ENCODE measurements at regions not wholly inside any gene's neighbourhood (a gene's known extent, or its start where the extent isn't known, plus 50 kb on each side); places are given as distances from the start of the nearest gene placed in this dataset.

DNA sequence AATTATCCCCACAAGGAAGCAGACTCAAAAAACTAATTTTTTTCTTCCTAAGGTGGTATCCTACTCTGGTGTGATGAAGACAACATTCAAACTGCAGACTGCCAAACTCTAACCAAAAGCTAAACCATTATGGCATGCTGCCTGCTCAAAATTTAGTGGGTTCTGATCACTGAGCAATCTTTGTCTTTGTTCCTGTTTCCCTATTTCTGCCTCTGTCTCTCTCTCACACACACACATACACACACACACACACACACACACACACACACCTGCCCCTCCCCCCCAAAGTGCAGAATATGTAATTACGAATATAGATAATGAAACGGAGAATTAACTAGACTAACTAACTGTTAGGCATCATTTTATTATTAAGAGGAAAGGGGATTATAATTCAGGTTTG, 1278.6 kb downstream of the PCDH7 start:
- DNase-seq: no peak

DNA sequence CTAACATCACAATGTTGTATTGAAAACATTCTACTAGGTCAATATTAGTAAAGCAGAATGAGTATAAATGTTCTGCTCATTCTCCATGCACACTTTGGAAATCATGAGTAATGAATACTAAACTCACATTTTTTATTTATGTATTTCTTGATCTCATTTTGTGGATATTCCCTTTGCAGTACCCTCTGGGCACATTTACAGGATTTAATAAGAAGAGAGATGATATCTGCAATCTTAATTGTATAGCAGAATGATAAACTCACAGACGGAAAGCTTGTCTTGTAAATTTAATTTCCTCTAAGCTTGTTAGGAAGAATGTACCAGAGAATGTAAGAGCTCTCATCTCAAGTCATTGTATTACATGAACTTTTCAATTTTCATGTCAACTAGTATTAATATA, 1279.7 kb downstream of the PCDH7 start:
- no peak for DNase-seq

DNA sequence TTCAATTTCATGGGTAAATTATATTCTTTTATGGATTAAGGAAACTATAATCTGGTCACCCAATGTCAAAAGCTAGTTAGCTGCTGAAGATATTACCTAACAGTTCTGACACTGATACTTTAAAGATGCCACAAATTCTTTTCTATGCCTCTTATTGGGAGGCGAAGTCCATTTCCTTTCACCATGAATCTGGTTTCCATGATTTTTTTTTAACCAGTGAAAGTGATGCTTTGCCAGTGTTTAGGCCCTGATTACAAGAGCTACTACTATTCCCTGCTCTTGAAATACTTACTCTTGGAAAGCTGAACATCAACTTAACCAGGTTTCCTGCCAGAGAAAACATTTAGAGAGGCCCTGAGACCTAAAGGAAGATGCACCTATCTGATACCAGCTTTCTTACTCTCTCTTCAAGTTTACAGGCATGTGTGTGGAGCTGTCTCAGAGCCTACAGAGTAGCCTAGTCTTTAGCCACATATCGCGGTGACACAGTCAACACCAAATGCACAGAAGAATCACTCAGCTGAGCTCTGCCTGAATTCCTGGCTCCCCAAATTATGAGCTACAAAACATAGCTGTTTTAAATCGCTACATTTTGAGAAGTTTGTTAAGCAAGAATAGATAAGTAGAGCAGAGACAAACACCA, 1280.8 kb downstream of the PCDH7 start:
- DNase-seq: no peak

DNA sequence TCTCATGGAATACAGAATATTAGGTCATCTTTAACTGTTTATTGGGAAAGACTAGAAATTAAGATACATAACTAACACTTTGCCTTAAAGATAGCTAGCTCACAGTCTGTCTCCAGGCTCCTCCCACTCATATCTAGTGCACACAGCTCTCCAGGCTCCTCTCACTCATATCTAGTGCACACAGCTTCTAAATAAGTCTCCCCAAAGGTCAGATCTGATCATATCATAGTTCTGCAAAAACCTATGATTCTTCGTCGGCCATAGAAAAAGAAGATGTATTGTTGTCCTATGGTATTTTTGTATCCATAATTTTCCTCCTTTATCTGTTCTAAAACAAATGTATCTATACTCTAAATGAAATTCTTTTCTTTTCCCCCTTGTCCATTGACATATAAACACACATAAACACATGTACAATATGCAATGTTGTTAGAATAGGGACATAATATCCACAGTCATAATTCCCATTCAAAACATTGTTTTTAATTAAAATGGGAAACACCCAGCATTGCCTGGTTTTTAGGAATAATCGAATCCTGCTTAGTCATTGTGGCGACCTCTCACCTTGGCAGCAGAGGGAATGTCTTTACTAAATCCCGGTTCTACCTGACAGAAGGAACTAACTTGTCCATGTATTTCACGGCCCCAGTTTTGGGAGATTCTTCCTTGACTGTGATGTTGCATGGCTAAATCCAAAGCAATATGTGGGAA, 1282.0 kb downstream of the PCDH7 start:
- DNase-seq: no peak

DNA sequence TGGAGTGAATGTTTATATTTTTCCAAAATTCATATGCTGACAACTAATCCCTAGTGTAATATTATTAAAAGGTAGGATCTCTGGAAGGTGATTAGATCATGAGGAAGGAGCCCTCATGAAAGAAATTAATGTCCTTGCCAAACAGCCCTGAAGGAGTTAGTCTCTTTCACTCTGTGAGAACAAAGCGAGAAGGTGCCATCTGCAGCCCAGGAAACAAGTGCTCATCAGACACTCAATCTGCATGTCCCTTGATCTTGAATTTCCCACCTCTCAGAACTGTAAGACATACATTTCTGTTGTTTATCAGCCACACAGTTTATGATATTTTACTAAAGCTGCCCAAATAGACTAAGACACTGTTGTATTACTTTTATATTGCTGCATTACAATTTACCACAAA, 1283.4 kb downstream of the PCDH7 start:
- DNase-seq: no peak

DNA sequence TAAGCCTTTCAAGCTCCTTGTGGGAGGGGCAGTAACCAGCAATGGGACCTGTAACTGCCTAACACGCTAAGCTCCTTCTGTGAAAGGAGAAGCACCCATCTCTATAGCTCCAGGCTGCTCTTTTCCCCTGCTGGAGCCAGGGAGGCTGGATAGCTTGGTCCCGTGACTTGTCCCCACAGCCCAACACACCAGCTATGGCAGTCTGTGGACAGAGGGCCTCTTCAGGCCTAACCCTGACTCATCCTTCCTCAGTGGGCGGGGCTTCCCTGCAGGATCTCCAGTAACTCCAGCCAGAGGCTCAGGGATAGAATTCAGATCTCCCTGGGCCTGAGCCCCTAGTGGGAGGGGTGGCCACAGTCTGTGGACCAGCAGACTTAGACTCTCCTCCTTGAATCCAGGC, 1290.1 kb downstream of the PCDH7 start:
- no peak for DNase-seq

DNA sequence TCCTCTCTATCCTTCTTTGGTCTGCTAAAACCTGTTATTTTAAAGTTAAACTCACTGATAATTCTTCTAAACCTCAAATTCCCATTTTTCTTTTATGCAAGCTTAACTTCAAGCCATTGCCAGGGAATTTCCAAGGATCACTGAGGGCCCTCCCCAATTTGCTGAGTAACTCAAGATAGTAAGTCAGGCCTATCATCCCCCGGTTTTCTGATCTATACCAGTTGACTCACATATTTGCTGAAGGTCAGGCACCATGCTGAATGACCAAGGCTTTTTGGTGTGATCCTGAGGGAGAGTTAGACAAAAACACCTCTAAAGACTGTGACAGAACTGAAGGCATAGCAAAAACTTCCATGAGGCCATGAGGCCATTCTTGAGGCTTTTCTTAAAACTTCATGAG, 1301.9 kb downstream of the PCDH7 start:
- DNase-seq: peak; percentile 91

DNA sequence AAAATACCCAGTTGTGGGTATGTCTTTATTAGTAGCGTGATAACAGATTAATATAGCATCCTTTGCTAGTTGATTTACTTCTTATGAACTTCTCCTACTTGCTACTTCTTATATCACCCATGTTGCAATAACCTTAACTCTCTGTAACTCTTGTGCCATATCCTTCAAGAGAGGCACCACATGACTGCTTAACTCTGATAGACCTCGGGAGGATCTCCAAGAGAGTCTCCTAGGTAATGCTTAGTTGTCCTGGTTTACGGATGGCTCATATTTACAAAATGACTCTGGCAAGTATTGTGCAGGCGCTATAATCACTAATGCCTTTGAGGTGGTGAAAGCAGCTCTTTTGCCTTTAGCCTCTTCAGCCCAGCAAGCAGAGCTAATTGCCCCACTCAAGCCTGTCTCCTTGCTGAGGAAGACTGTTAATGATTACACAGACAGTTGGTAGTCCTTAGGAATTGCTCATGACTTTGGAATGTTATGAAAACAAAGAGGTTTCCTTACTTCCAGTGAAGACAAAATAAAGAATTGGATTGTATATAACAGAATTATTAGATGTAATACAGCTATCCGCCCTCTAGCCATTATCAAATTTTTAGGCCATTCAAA, 1305.8 kb downstream of the PCDH7 start:
- peak; percentile 97 for DNase-seq

DNA sequence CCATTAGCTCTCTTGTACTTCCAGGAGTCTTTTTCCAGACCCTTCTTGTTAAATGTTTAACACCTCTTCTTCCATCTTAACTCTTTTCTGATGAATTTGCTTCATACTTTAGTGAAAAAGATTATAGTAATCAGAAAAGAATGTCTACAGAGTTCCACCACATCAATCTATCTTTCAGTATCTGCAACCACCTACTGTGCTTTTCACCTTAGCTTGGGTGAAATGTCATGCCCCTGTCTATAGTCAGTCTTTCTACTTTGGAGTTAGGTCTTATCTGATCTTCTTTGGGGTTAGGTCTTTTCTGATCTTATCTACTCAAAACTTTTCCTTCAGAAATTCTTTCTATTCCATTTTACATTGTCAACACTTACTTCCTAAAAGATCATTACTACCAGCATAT, 1310.2 kb downstream of the PCDH7 start:
- no peak for DNase-seq

DNA sequence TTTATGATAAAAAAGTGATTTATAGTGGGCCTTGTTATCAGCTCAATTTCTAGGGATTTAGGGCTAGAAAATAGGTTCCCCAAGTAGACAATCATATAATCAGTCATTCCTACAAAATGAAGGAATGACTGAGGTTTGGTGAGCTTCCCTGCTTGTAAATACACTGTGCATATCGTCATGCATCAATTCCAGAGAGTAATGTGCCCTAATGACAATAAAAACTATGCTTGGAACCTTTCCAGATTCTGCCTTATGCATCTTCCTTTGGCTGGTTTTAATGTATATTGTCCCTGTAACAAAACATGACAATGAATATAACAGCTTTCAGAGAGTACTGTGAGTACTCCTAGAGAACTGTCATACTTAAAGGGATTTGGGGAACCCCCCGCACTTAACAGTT, 1310.9 kb downstream of the PCDH7 start:
- peak; percentile 39 for DNase-seq

DNA sequence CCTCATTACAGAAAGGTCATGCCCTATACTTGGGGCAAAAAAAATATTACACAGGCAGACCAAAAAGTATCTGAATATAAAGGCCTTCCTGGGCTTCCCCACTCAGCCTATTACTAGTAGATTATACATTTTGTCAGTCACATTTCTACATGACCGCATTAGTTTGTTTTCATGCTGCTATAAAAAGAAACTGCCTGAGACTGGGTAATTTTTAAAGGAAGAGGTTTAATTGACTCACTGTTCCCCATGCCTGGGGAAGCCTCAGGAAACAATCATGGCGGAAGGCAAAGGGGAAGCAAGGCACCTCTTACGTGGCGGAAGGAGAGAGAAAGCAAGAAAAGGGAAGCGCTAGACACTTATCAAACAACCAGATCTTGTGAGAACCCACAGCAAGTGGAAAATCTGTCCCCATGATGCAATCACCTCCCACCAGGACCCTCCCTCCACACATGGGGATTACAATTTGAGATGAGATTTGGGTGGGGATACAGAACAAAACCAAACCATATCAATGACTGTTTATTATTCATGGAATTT, 1312.0 kb downstream of the PCDH7 start:
- DNase-seq: peak; percentile 8

DNA sequence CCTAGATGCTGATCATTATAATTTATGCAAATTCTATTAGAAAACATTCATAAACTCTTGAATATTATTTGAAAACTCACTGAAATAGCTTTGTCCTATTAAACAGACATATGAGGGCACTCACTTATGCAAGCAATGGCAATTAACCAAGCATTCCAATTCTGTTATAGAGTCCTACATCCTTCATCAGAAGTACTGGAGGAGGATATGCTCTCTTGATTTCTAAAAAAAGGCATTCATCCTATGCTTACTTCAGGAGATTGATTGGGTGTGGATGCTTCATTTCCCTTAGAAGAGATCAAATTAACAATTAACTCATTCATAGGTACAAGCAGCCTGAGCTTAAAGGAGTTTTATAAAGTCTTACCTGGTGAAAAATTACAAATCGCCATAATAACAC, 1317.2 kb downstream of the PCDH7 start:
- peak; percentile 66 for DNase-seq

DNA sequence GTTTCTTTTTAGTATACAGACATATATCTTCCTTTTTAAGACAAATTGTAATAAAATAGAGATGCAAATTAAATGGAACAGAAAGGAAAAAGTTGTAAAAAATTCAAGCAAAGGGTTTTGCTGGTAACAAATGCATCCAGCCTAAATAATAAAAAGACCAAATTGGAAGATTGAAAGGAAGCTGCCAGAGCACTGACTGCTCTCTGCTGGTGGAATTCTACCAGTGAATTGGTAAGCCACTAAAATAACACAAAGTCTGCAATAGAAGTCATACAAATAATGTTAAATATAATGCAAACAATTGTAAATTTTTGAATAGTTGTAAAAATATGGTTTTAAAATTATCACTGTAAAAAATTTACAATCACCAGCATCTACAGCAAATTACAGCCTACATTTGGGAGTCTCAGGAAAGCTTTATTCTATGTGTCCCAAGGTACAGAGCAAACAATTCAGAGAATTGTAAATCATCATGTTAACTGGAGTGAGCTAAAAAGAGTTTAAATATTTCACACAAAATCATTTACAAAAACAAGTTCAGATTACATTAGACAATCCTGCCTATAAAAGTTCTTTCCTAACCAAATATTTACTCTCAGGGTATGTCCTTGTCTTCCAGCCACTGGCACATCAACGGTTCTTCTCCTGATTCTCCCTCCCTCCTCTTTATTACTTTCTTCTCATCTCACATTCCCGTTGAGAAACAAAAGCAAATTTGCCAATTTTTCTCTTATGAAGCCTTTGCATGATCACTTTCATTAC, 1322.5 kb downstream of the PCDH7 start:
- no peak for DNase-seq

DNA sequence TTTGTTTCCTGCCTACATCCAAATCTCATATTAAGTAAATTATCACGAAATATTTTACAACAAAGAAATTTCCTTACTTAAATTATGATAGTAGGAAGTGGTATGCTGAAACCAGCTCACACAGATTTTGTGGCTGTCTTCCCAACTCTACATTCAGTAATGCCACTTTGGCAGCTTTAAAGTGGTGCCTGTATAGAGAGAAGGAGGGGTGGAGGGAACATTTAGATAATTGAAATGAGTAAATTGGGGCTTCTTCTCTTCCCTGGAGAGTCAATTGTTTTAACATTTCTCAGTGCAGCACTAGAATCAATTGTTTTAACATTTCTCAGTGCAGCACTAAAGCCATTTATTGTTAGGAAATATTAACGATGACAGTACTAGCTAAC, 1323.1 kb downstream of the PCDH7 start:
- DNase-seq: no peak

DNA sequence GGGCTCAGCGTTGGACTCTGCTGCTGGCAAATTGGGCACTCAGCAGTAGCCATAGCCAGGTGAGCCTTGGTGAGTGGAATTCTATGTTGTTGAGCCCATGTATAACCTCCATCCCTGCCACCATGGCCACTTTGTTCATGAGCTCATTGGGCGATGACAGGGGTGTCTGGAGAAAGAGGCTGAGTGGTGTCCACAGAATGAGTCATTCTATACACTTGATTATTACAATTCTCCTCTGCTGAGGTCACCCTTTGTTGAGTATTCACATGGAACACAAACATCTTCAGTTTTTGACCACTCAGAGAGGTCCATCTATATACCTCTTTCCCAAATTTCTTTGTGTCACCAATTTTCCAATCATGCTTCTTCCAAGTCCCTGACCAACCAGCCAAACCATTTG, 1341.7 kb downstream of the PCDH7 start:
- DNase-seq: no peak

DNA sequence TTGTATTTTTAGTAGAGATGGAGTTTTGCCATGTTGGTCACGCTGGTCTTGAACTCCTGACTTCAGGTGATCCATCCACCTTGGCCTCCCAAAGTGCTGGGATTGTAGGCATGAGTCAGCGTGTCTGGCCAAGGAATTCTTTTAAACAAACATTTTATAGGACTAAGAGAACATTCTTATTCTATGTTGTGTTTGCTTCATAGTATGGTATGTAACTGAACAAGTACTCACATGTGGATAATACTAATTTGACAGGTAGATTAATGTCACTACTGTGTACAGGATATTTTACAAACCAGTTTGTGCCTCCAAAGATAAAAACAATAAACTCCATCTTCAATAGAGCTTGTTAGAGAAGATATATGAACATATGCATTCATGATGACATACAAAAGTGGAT, 1353.4 kb downstream of the PCDH7 start:
- DNase-seq: no peak

DNA sequence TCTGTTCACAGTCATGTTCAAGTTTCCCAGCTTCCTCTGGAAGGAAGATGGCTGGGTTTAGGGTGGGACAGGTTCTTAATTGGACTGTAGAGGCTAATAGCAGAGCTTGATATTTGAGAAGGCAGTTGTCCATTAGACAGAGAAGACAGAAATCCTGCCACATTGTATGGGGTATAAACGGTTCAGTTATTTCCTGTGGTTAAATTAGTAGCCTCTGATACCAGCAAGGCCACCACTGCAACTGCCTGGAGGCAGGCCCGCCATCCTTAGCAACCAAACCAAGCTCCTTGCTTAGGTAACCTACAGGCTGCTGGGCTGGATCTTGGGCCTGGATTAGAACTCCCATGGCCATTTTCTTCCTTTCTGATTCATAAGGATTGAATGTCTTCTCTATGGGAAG, 1367.0 kb downstream of the PCDH7 start:
- no peak for DNase-seq

DNA sequence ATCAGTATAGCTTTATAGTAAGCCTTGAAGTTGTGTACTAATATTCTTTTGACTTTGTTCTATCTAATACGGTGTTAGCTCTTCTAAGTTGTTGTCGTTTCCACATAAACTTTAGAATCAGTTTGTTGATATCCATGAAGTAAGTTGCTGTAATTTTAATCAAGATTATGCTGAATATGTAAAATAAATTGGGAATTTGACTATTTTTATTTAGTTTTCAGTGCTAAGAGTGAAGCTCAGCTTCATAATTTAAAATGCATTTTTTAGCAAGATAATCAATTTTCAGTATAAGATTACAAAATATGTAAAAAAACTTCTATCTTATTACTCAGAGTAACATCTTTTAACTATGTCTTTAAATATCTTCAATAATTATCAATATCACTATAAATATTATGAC, 1374.8 kb downstream of the PCDH7 start:
- no peak for DNase-seq

DNA sequence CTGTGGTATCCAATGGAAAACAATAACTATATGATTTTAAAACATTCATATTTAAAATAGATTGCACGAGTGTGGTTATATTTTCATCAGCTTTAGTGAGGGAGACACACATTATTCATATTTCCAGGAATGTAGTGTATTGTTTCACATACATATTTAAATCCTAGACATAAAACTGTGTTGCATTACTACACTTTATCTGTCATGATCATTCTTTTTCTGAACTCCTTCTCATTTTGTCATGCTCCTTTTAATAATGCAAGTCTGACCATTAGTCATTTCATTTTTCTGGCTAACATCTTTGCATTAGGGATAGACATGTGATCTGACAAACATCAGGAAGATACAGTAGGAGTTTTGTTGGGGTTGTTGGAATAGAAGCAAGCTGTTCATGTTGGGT, 1382.7 kb downstream of the PCDH7 start:
- no peak for DNase-seq

DNA sequence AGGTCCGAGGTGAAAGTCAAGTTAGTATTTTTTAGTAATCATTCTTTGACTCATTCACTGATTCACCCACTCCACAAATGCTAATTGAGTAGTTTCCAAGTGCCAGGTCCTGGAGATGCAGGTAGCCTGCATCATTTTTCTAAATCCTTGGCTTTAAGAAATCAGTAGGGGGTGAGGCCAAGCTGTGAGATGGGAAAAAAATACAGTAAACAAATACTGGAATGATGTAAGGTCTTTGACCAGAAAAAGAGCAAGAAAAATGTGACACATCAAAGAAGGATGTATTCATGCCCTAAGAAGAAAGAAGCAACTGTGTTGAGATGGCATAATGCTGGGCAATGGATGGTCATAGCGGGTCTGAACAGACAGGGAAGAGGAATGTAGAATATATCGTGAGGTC, 1386.6 kb downstream of the PCDH7 start:
- no peak for DNase-seq

DNA sequence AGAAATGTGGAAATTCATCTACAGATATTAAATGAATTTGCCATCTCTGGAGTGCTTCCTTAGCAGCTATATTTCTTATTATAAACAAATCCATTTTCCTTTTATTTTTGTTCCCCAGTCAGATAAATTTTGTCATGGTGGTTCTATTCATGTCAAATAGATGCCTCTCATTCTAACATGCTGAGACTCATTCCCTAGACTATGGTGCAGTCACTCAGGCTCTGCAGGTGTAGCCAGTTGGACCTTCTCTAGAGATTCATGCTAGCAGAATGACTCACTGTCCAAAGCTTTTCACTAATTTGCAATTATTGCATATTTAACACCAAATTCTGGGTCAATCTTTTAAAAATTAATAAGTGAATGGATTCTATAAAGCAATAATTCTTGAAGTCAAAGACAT, 1392.7 kb downstream of the PCDH7 start:
- DNase-seq: no peak

DNA sequence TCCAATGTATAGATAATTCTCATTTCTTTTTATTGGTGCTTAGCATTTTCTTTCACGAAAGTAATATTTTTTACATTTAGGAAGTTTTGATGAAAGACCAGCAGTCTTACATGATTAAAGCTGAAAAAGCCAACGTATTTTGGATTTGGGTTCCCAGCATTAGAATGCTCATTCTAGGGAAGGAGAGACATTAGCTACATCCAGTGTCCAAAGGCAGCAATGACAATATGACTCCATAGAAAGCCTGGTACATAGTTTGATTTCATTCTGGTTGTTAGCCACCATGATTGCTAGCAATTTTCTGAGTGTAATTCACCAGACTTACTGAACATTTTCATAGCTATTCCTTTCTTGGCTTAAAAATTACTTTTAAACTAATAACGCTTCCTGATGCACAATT, 1397.5 kb downstream of the PCDH7 start:
- DNase-seq: no peak

DNA sequence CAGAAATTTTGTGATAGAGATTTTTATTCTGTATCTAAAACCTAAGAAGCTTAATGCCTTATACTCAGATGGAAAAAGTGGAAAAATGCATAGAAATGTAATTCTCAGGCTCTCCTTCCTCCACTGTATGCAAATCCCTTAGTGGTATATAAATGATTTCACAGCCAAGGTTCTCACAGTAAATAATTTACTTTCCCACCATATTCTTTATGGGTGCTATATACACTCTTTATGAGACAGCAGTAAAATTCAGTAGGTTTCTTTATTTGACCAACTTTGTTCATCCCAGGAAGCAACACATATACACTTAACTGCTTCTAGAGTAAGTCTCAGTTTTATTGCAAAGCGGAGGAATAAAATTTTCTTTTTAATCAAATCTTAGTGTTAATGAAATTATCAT, 1399.7 kb downstream of the PCDH7 start:
- no peak for DNase-seq

DNA sequence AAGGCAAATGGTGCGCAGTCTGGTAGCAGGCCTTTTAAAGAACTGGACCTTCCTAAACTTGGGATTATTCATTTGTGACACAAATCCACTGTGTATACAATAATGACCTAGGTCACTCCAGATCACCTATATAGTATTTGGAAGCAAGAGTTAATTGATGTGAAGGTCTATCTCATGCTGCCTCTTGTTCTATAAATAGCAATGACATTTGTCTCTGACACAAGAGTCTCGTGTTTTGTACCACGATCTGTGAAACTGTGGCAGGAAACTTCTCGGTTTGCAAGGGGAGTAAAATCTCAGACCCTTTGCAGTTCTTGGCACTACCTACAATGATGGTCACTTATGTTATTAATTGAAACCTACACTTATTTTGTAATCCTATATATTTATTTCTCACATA, 1408.4 kb downstream of the PCDH7 start:
- no peak for DNase-seq
